H9 (cell line): ENCODE measurements at regions not wholly inside any gene's neighbourhood (a gene's known extent, or its start where the extent isn't known, plus 50 kb on each side); places are given as distances from the start of the nearest gene placed in this dataset.

Source experiments
- DNase-seq: peaks from one replicate; pipeline ENCODE4 v3.0.0-alpha.2; 2017
- H2AFZ ChIP-seq: one replicate; pipeline ENCODE4 v1.6.1; 2013; ENCODE audit warnings: mild to moderate bottlenecking, low read length, control low read depth, moderate library complexity
- H2AK5ac ChIP-seq: 2 replicates; pipeline ENCODE4 v1.6.1; 2013; ENCODE audit warnings: low read length, control low read depth, mixed read lengths; ENCODE audit not compliant: insufficient read length
- H2BK120ac ChIP-seq: one replicate; pipeline ENCODE4 v1.6.1; 2013; ENCODE audit warnings: low read depth, mild to moderate bottlenecking, low read length, control low read depth, inconsistent platforms; ENCODE audit not compliant: poor library complexity, severe bottlenecking
- H2BK12ac ChIP-seq: 2 replicates; pipeline ENCODE4 v1.6.1; 2013; ENCODE audit warnings: low read length, control low read depth, mixed read lengths, low read depth; ENCODE audit not compliant: insufficient read length
- H2BK15ac ChIP-seq: 2 replicates; pipeline ENCODE4 v1.6.1; 2013; ENCODE audit warnings: low read depth, low read length, control low read depth
- H2BK20ac ChIP-seq: one replicate; pipeline ENCODE4 v1.6.1; 2013; ENCODE audit warnings: low read depth, mild to moderate bottlenecking, low read length, control low read depth, inconsistent platforms; ENCODE audit not compliant: poor library complexity, severe bottlenecking
- H2BK5ac ChIP-seq: 2 replicates; pipeline ENCODE4 v1.6.1; 2013; ENCODE audit warnings: low read length, control low read depth, mixed read lengths; ENCODE audit not compliant: insufficient read length
- H3K14ac ChIP-seq: 2 replicates; pipeline ENCODE4 v1.6.1; 2013; ENCODE audit warnings: low read length, control low read depth; ENCODE audit not compliant: insufficient read depth
- H3K18ac ChIP-seq: 2 replicates; pipeline ENCODE4 v1.6.1; 2013; ENCODE audit warnings: low read depth, mild to moderate bottlenecking, mixed read lengths, low read length, control low read depth; ENCODE audit not compliant: insufficient read length
- H3K23ac ChIP-seq: 2 replicates; pipeline ENCODE4 v1.6.1; 2013; ENCODE audit warnings: low read length, control low read depth, mixed read lengths, low read depth; ENCODE audit not compliant: insufficient read length
- H3K23me2 ChIP-seq: 2 replicates; pipeline ENCODE4 v1.6.1; 2013; ENCODE audit warnings: low read depth, mild to moderate bottlenecking, mixed read lengths, low read length, control low read depth; ENCODE audit not compliant: insufficient read length, poor library complexity, severe bottlenecking
- H3K27ac ChIP-seq: 2 replicates; pipeline ENCODE4 v1.5.1; 2013; ENCODE audit warnings: low read length, control low read depth, mixed read lengths, low read depth; ENCODE audit not compliant: insufficient read length
- H3K27me3 ChIP-seq: 2 replicates; pipeline ENCODE4 v1.6.1; 2013; ENCODE audit warnings: low read length, control low read depth, inconsistent platforms; ENCODE audit not compliant: insufficient read depth
- H3K4ac ChIP-seq: 2 replicates; pipeline ENCODE4 v1.6.1; 2013; ENCODE audit warnings: low read depth, mild to moderate bottlenecking, control low read depth, inconsistent platforms, low read length, moderate library complexity
- H3K4me1 ChIP-seq: 2 replicates; pipeline ENCODE4 v1.6.1; 2013; ENCODE audit warnings: low read length, control low read depth, inconsistent platforms; ENCODE audit not compliant: insufficient read depth
- H3K4me2 ChIP-seq: 2 replicates; pipeline ENCODE4 v1.6.1; 2013; ENCODE audit warnings: low read length, control low read depth, mixed read lengths; ENCODE audit not compliant: insufficient read length, insufficient read depth
- H3K56ac ChIP-seq: 2 replicates; pipeline ENCODE4 v1.6.1; 2013; ENCODE audit warnings: low read depth, mild to moderate bottlenecking, mixed read lengths, low read length, control low read depth; ENCODE audit not compliant: insufficient read length
- H3K79me1 ChIP-seq: 2 replicates; pipeline ENCODE4 v1.6.1; 2013; ENCODE audit warnings: low read depth, mild to moderate bottlenecking, moderate library complexity, low read length, control low read depth, inconsistent platforms; ENCODE audit not compliant: insufficient read depth, poor library complexity, severe bottlenecking
- H3K79me2 ChIP-seq: 2 replicates; pipeline ENCODE4 v1.6.1; 2013; ENCODE audit warnings: low read length, control low read depth, inconsistent platforms; ENCODE audit not compliant: insufficient read depth
- H3K9ac ChIP-seq: 2 replicates; pipeline ENCODE4 v1.6.1; 2013; ENCODE audit warnings: low read length, control low read depth, mixed read lengths; ENCODE audit not compliant: insufficient read length; ENCODE audit errors: extremely low read depth
- H3K9me3 ChIP-seq: one replicate; pipeline ENCODE4 v1.6.1; 2013; ENCODE audit warnings: low read depth, low read length, inconsistent platforms; ENCODE audit not compliant: control insufficient read depth
- H3T11ph ChIP-seq: one replicate; pipeline ENCODE4 v1.6.1; 2013; ENCODE audit warnings: mild to moderate bottlenecking, low read length, control low read depth, inconsistent platforms
- H4K20me1 ChIP-seq: one replicate; pipeline ENCODE4 v1.6.1; 2013; ENCODE audit not compliant: control insufficient read depth, insufficient read length, insufficient read depth
- H4K5ac ChIP-seq: 2 replicates; pipeline ENCODE4 v1.6.1; 2013; ENCODE audit warnings: low read depth, mild to moderate bottlenecking, mixed read lengths, low read length, control low read depth; ENCODE audit not compliant: insufficient read length
- H4K8ac ChIP-seq: replicated peaks from 2 replicates; pipeline ENCODE4 v1.6.1; 2013; ENCODE audit warnings: low read length, control low read depth, mixed read lengths, low read depth; ENCODE audit not compliant: insufficient read length
- H4K91ac ChIP-seq: 2 replicates; pipeline ENCODE4 v1.6.1; 2013; ENCODE audit warnings: low read depth, mild to moderate bottlenecking, moderate library complexity, mixed read lengths, low read length, control low read depth; ENCODE audit not compliant: insufficient read length
- H3K27ac Mint-ChIP-seq, 3 experiments: 2 replicates in 2 of 3; 3 replicates in 1 of 3; pipeline ENCODE4 v1.8.0; 2020 to 2021; ENCODE audit warnings: mixed read lengths in 3 of 3, mild to moderate bottlenecking in 1 of 3, moderate library complexity in 1 of 3
- H3K27me3 Mint-ChIP-seq: 2 replicates; pipeline ENCODE4 v1.8.0; 2021; ENCODE audit warnings: low read depth, mild to moderate bottlenecking, moderate library complexity, mixed read lengths
- H3K36me3 Mint-ChIP-seq, 3 experiments: 2 replicates in 2 of 3; 3 replicates in 1 of 3; pipeline ENCODE4 v1.8.0; 2020 to 2021; ENCODE audit warnings: low read depth in 3 of 3, mixed read lengths in 3 of 3; ENCODE audit not compliant: insufficient read depth in 1 of 3
- H3K4me1 Mint-ChIP-seq, 2 experiments: 2 replicates each; pipeline ENCODE4 v1.8.0; 2020; ENCODE audit warnings: mixed read lengths in 2 of 2
- H3K4me3 Mint-ChIP-seq, 2 experiments: 2 replicates in 1 of 2; 3 replicates in 1 of 2; pipeline ENCODE4 v1.8.0; 2020 to 2021; ENCODE audit warnings: mild to moderate bottlenecking in 2 of 2, mixed read lengths in 2 of 2, moderate library complexity in 1 of 2
- H3K9me3 Mint-ChIP-seq, 2 experiments: 2 replicates in 1 of 2; 3 replicates in 1 of 2; pipeline ENCODE4 v1.8.0; 2020; ENCODE audit warnings: mild to moderate bottlenecking in 2 of 2, mixed read lengths in 2 of 2, moderate library complexity in 1 of 2
- WGBS: extraction: QIAGEN DNeasy Blood & Tissue Kit; methylation state at CpG from one replicate; pipeline ENCODE4 v1.1.7; 2013; ENCODE audit warnings: missing lambda C conversion rate, low lambda C conversion rate, mixed read lengths; ENCODE audit not compliant: insufficient read length; ENCODE audit errors: extremely low coverage; 5-methylcytosine and 5-hydroxymethylcytosine counted together
- TF ChIP-seq, protein P1 (sequence below): fragments of 200-600 bp; sonication (generic); conservative IDR thresholded peaks from 3 replicates; pipeline ENCODE4 v1.8.0; 2021; ENCODE audit warnings: antibody characterized with exemption, mild to moderate bottlenecking

DNA sequence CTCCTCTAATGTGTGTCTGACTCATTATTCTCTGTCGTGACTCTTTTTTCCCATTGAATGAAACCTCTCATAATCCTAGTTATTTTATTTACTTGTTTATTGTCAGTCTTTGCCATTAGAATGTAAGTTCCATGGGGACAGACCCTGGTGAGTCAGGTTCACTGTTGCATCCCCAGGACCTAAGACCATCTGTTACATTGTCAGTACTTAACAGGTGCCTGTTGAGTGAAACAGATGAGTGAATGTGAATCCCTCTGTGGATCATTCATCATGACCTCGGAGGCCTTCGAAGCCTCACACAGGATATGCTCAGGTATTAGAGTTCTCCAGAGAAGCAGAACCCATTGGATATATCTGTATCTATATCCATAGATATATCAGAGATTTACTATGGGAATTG lies 120.1 kb downstream of the PFKFB3 start:
- Histone ChIP-seq H3K27me3 (no peaks in the 10 kb centered on the region), H3K9ac (no peak overlapping the region), H3K4ac (no peak overlapping the region), H3K79me2 (no peaks in the 10 kb centered on the region), H4K8ac (no peak overlapping the region), H2AK5ac (no peak overlapping the region), H2BK20ac (no peak overlapping the region), H2AFZ (no peak overlapping the region), H3K79me1 (no peaks in the 10 kb centered on the region), H4K5ac (no peak overlapping the region), H3T11ph (no peak overlapping the region), H3K27ac (no peak overlapping the region), H3K4me1 (no peaks in the 10 kb centered on the region; the same call in 1 of the 2 replicates), H3K56ac (no peak overlapping the region), H2BK12ac (no peak overlapping the region), H3K18ac (no peak overlapping the region), H2BK5ac (no peak overlapping the region), H4K20me1 (no peaks in the 10 kb centered on the region), H3K23ac (no peak overlapping the region), H4K91ac (no peak overlapping the region), H3K23me2 (no peaks in the 10 kb centered on the region), H3K4me2 (no peak overlapping the region), H2BK120ac (no peak overlapping the region), H3K9me3 (no peaks in the 10 kb centered on the region), H2BK15ac (no peak overlapping the region), H3K14ac (no peak overlapping the region)
- Mint-ChIP-seq H3K27ac (no peak overlapping the region), H3K9me3 (no peaks in the 10 kb centered on the region), H3K27me3 (no peaks in the 10 kb centered on the region), H3K4me3 (no peak overlapping the region), H3K36me3 (no peaks in the 10 kb centered on the region), H3K4me1 (no peaks in the 10 kb centered on the region)
- TF ChIP-seq, protein P1, sequence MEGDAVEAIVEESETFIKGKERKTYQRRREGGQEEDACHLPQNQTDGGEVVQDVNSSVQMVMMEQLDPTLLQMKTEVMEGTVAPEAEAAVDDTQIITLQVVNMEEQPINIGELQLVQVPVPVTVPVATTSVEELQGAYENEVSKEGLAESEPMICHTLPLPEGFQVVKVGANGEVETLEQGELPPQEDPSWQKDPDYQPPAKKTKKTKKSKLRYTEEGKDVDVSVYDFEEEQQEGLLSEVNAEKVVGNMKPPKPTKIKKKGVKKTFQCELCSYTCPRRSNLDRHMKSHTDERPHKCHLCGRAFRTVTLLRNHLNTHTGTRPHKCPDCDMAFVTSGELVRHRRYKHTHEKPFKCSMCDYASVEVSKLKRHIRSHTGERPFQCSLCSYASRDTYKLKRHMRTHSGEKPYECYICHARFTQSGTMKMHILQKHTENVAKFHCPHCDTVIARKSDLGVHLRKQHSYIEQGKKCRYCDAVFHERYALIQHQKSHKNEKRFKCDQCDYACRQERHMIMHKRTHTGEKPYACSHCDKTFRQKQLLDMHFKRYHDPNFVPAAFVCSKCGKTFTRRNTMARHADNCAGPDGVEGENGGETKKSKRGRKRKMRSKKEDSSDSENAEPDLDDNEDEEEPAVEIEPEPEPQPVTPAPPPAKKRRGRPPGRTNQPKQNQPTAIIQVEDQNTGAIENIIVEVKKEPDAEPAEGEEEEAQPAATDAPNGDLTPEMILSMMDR, result no peak
- no peak for DNase-seq
- WGBS, result no CpG with 5 or more reads among the region's 3 CpGs
